ENCODE measurements at regions not wholly inside any gene's neighbourhood (a gene's known extent, or its start where the extent isn't known, plus 50 kb on each side); places are given as distances from the start of the nearest gene placed in this dataset.

- Histone ChIP-seq H3T11ph (ENCODE audit: low read length) (no peak overlapping the region), H3K4ac (ENCODE audit: low read depth, low read length) (no peak overlapping the region), H3K79me2 (ENCODE audit: insufficient read depth, low read length) (no peaks in the 10 kb centered on the region), H4K8ac (replicated peaks; ENCODE audit: insufficient read length, low read depth, low read length) (no peak overlapping the region), H4K5ac (ENCODE audit: insufficient read length, low read depth, low read length) (no peak overlapping the region), H3K56ac (ENCODE audit: insufficient read length, low read depth, low read length) (no peak overlapping the region), H2BK20ac (ENCODE audit: low read depth, low read length, poor library complexity, severe bottlenecking) (no peak overlapping the region), H3K23ac (ENCODE audit: insufficient read length, low read depth, low read length) (no peak overlapping the region), H3K14ac (ENCODE audit: insufficient read depth, low read length) (no peak overlapping the region; the same call in 1 of the 2 replicates), H3K4me2 (ENCODE audit: insufficient read depth, insufficient read length, low read length) (no peak overlapping the region), H3K9me3 (ENCODE audit: control insufficient read depth, low read depth, low read length) (no peaks in the 10 kb centered on the region), H3K9ac (ENCODE audit: extremely low read depth, insufficient read length, low read length) (no peak overlapping the region), H3K79me1 (ENCODE audit: insufficient read depth, low read depth, low read length, poor library complexity, severe bottlenecking) (no peaks in the 10 kb centered on the region), H2BK5ac (ENCODE audit: insufficient read length, low read length) (no peak overlapping the region), H3K18ac (ENCODE audit: insufficient read length, low read depth, low read length) (no peak overlapping the region), H3K27ac (ENCODE audit: insufficient read length, low read depth, low read length) (no peak overlapping the region), H3K23me2 (ENCODE audit: insufficient read length, low read depth, low read length, poor library complexity, severe bottlenecking) (no peaks in the 10 kb centered on the region), H2AK5ac (ENCODE audit: insufficient read length, low read length) (no peak overlapping the region), H3K27me3 (ENCODE audit: insufficient read depth, low read length) (no peaks in the 10 kb centered on the region), H4K20me1 (ENCODE audit: control insufficient read depth, insufficient read depth, insufficient read length) (no peaks in the 10 kb centered on the region), H2BK12ac (ENCODE audit: insufficient read length, low read depth, low read length) (no peak overlapping the region), H3K4me1 (ENCODE audit: insufficient read depth, low read length) (no peaks in the 10 kb centered on the region), H2BK120ac (ENCODE audit: low read depth, low read length, poor library complexity, severe bottlenecking) (no peak overlapping the region), H4K91ac (ENCODE audit: insufficient read length, low read depth, low read length) (no peak overlapping the region), H2BK15ac (ENCODE audit: low read depth, low read length) (no peak overlapping the region), H2AFZ (ENCODE audit: low read length) (no peak overlapping the region)
- no CpG with 5 or more reads among the region's 7 CpGs for WGBS (ENCODE audit: extremely low coverage, insufficient read length, low lambda C conversion rate)
- TF ChIP-seq CTCF (conservative IDR thresholded peaks at IDR 0.05), result no peak
- peaks cover 7 to 10% of the 10 kb centered on the region in 2 experiments for H3K9me3 Mint-ChIP-seq
- H3K4me1 Mint-ChIP-seq, result no peaks in the 10 kb centered on the region; a peak in 1 of 4 replicates
- H3K27me3 Mint-ChIP-seq (ENCODE audit: low read depth), result peaks cover 45% of the 10 kb centered on the region
- H3K27ac Mint-ChIP-seq, result no peak overlapping the region
- peaks cover 0 to 3% (median 0%) of the 10 kb centered on the region in 3 experiments; a peak in 1 of 7 replicates for H3K36me3 Mint-ChIP-seq (ENCODE audit: insufficient read depth in 1 of 3, low read depth in 3 of 3)
- no peak overlapping the region for H3K4me3 Mint-ChIP-seq
- no peak for DNase-seq
These were observed 128.6 kb downstream of the TEX29 start for GRCh38 chr13:111449041-111449440.
